ENCODE measurements at regions not wholly inside any gene's neighbourhood (a gene's known extent, or its start where the extent isn't known, plus 50 kb on each side); places are given as distances from the start of the nearest gene placed in this dataset.
A peak's percentile ranks its signal among the peaks of the same experiment; 100 is the strongest.

- H3K4me3 ChIP-seq (replicated peaks in 1 of 2; ENCODE audit: low read depth in 2 of 2, low read length in 2 of 2) = no peak overlapping the region
- no peak for DNase-seq (ENCODE audit: low read depth in 2 of 2)
- TF ChIP-seq CTCF (IDR thresholded peaks at IDR 0.05; ENCODE audit: low read depth, low read length) = no peak
Measured at GRCh38 chr15:97030251-97030650, 699.8 kb downstream of the NR2F2 start.

GRCh38 chr15:97036301-97036700 is 705.8 kb downstream of the NR2F2 start:
- peak in 1 of 2 donors; percentile 38 for DNase-seq (ENCODE audit: low read depth in 2 of 2)
- no peak for TF ChIP-seq CTCF (IDR thresholded peaks at IDR 0.05; ENCODE audit: low read depth, low read length)
- H3K4me3 ChIP-seq (replicated peaks in 1 of 2; ENCODE audit: low read depth in 2 of 2, low read length in 2 of 2) = no peak overlapping the region

GRCh38 chr15:97037080-97037479 is 706.6 kb downstream of the NR2F2 start:
- no peak for TF ChIP-seq CTCF (IDR thresholded peaks at IDR 0.05; ENCODE audit: low read depth, low read length)
- DNase-seq (ENCODE audit: low read depth in 2 of 2) = peak in 1 of 2 donors; percentile 25
- no peak overlapping the region for H3K4me3 ChIP-seq (replicated peaks in 1 of 2; ENCODE audit: low read depth in 2 of 2, low read length in 2 of 2)

- TF ChIP-seq CTCF (IDR thresholded peaks at IDR 0.05; ENCODE audit: low read depth, low read length) = no peak
Measured at GRCh38 chr15:97045666-97046421, 715.3 kb downstream of the NR2F2 start.

GRCh38 chr15:97052513-97052912 is 722.0 kb downstream of the NR2F2 start:
- TF ChIP-seq CTCF (IDR thresholded peaks at IDR 0.05; ENCODE audit: low read depth, low read length) = no peak
- H3K4me3 ChIP-seq (replicated peaks in 1 of 2; ENCODE audit: low read depth in 2 of 2, low read length in 2 of 2) = no peak overlapping the region
- DNase-seq (ENCODE audit: low read depth in 2 of 2) = no peak

More at GRCh38 chr15:97045666-97046421, 715.3 kb downstream of the NR2F2 start:
- no peak for DNase-seq (ENCODE audit: low read depth in 2 of 2)
- no peak overlapping the region for H3K4me3 ChIP-seq (replicated peaks in 1 of 2; ENCODE audit: low read depth in 2 of 2, low read length in 2 of 2)

GRCh38 chr15:97053635-97054034 is 723.1 kb downstream of the NR2F2 start:
- TF ChIP-seq CTCF (IDR thresholded peaks at IDR 0.05; ENCODE audit: low read depth, low read length) = no peak
- no peak overlapping the region for H3K4me3 ChIP-seq (replicated peaks in 1 of 2; ENCODE audit: low read depth in 2 of 2, low read length in 2 of 2)
- DNase-seq (ENCODE audit: low read depth in 2 of 2) = no peak

- no peak for DNase-seq (ENCODE audit: low read depth in 2 of 2)
- TF ChIP-seq CTCF (IDR thresholded peaks at IDR 0.05; ENCODE audit: low read depth, low read length) = no peak
- no peak overlapping the region for H3K4me3 ChIP-seq (replicated peaks in 1 of 2; ENCODE audit: low read depth in 2 of 2, low read length in 2 of 2)
Measured at GRCh38 chr15:97057503-97057902, 727.0 kb downstream of the NR2F2 start.

Data from cardiac fibroblast (primary cell).